ENCODE measurements at regions not wholly inside any gene's neighbourhood (a gene's known extent, or its start where the extent isn't known, plus 50 kb on each side); places are given as distances from the start of the nearest gene placed in this dataset.

DNA sequence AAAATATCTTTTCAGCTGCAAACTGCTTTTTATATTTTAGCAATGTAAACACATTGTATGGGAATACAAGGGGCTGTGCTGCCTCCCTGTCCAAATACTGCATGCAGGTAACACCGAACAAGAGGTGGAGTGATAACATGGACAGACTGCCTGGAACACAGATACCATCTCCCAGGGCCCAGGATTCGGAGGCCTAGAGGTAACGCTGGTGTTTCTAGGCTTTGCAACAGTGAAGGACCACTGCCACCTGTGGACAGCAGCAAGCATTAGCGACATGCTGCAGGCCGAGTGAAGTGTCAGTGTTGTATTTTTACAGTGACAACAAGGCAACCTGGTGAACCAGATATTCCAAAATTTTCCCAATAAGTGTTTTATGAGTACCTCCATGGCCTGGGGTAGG is 379.1 kb downstream of the DMRT2 start:
- no peak for DNase-seq (ENCODE audit: low read depth)

DNA sequence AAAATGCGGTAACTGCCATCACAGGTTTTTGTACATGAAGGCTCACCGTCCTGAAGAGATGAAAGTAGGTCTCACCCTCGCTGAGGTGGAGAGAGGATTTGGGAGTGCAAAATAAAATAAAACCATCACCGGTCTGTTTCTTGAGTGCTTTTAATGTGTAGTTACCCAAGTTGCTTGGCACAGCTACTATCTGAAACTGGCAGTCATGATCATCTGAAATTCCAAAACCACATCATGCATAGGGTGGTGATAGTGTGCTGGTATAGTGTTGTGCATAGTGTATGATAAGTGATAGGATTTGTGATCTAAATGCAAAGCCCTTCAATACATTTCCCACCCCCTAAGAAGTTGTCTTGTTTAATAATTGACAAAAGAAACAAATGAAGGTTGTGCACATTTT is 381.3 kb downstream of the DMRT2 start:
- no peak for DNase-seq (ENCODE audit: low read depth)

DNA sequence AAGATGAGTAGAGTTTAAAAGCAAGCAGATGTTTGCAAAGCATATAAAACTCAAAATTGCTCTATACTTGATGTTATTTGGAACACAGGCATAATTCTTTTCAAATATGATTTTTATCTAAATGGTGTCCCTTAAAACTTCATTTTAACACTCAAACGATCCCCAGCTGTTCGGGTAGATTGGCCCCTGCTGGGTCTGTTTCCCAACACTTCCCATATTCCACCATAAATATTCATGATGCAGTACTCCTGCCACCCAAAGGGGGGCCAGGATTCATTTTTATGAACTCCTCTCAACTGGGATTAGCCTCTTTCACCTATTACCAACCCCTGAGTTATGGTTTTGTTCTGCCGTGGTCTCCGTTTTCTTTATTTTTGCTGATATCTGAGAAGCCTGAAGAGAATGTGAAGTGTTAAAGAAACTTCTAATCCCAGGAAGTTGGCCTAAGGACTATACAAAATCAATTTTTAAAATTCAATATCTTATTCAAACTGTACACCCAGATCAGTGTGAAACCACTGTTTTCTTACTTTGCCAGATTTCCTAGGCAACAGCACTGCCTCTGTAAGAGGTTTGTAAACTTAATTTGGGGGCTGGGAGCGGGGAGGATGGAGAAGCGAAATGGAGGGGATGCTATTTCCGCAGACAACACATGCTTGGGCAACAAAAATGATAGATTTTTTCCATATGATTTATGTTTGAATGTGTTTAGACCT is 384.1 kb downstream of the DMRT2 start:
- DNase-seq (ENCODE audit: low read depth): no peak

DNA sequence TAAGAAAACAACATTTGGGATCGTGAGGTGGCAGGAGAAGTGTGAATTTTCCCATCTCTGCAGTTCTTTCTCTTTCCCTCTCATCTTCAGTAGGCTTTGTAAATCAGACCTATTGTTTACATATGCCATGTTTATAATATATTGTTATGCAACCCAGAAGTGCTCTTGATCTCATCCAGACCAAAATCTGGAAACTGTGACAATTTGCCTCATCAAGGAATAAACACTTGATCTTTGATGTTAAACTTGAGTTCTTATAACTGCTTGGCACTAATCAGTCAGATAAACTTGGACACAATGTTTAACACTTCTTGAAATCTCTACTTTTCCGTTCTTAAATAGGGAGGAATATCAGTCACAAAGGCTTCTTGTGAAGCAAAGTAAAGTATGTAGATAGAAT is 384.7 kb downstream of the DMRT2 start:
- DNase-seq (ENCODE audit: low read depth): no peak

DNA sequence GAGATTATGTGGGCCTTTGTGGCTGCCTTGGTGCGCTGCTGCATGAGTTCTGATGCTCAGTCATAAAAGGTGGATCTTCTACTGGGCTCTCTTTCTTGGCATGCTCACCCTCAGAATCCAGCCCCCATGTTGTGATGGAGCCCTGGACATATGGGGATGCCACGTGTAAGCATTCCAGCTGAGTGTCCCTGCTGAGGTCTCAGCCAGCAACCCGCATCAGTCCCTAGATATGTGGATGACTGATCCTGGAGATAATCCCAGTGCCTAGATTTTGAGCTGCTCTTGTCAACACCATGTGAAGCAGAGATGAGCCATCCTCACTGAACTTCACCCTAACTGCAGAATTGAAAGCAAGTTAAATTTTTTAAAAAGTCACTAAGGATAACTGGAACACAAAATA is 390.1 kb downstream of the DMRT2 start:
- DNase-seq (ENCODE audit: low read depth): no peak

DNA sequence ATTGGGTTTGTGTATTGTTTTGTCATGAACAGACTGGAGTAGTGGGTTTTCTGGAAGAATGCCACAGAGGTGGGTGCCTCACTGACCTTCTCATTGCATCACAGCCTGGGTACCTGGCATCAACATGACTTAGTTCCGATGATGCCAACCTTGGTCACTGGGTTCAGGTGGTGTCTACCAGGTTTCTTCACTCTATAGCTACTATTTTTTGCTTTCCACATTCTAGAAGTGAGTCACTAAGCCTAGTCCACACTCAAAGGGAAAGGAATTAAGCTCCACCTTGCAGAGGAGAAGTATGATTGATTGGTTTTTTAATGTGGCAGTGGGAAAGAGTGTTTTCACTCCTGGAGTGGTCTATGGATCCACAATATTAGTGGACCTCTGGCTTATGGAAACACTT is 391.9 kb downstream of the DMRT2 start:
- no peak for DNase-seq (ENCODE audit: low read depth)

DNA sequence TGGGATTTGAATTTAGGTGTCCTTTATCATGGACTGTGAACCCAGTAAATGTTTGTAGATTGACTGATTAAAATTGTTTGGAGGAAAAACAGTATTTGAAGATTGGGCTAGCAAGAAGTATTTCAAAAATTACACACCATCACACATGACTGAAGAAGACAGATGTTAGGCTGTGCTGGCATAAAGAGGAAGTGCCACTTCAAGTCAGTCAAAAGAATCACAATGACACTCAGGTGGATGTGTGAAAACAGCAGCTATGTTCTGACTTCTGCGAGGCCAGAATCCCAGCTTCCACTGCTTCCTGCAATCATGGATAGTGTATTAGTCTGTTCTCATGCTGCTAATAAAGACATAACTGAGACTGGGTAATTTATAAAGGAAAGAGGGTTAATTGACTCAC is 393.3 kb downstream of the DMRT2 start:
- DNase-seq (ENCODE audit: low read depth): no peak

DNA sequence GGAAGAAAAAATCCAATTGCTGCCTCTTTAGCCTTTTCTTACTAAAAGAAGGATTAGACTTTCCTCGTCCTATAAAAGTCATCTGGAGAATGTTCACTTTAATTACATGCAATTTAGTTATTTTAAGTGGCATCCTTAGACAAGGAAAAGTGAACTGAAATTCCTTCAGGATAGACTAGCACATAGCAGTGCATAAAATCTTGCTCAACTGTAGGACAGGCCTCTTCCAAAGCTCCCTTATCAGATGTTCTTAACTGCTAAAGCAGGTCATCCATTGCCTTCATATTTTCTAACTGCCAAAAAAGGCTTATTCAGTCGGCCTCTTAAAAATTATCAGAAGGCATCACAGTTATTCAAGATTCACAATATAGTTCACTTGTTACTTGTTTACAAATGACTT is 396.5 kb downstream of the DMRT2 start:
- no peak for DNase-seq (ENCODE audit: low read depth)

DNA sequence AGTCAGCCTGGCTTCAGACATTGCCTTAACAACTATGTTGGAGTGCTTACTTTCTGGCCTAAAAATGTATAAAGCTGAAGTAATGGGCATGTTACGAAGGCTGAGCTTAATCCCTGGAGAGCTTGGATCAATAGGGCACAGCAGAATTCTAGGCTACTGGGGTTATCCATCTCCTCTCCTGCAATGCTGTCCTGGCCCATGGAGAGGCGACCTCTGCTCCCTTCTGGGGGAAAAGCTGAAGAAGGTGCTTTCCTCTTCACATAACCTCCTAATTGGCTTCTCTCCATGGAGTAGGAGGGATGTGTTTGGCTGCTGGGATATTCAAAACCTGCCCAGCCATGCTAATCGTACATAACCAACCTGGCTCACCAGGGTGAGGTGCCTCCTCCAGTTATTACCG is 403.5 kb downstream of the DMRT2 start:
- DNase-seq (ENCODE audit: low read depth): no peak

DNA sequence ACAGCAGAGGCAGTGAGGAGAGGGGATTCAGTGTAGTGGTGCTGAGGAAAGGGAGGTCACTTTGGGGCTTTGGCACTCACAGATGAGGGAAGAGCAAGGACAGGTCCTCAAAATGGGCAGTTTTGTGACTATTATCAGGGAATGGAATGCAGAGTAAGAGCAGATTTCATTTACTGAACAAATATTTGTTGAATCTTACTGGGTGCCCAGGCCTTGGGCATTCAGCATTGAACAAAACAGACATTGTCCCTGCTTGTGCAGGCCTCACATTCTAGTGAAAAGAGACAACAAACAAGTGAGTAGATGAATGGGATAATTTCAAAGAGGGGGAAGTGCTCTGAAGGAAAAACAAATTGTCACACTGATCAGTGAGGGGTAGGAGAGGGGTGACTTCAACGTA is 404.1 kb downstream of the DMRT2 start:
- no peak for DNase-seq (ENCODE audit: low read depth)

DNA sequence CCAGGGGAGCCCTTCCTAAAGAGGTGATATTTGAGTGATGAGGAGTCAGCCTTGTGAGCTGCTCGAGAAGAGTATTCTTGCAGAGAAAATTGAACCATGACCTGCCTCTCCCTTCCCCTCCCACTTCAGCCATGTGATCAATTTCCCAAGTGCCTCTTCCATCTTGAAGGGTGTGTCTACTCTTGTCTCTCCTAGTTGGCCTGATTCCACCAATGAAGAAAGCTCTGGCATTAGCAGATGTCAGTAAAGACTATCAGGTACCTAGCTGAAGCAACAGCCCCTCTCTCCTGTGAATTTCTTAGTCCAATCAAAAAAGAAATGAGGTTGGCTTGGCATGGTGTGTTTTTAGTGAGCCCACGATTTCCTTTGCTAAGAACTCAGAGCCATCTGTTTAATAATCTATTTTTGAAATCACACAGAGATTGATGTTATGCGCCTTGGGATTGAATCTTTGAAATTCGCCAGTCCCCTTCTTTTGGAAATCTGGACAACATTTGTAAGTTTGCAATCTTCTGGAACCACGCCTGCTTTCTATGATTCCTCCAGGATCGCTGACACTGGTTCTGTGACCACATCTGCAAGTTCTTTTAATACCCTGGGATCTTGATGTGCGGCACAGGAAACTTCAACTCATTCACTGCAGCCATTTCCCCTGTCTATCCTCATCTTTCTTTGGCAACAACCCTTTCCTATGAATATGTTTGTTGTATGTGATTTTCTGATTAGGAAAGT is 404.6 kb downstream of the DMRT2 start:
- no peak for DNase-seq (ENCODE audit: low read depth)

DNA sequence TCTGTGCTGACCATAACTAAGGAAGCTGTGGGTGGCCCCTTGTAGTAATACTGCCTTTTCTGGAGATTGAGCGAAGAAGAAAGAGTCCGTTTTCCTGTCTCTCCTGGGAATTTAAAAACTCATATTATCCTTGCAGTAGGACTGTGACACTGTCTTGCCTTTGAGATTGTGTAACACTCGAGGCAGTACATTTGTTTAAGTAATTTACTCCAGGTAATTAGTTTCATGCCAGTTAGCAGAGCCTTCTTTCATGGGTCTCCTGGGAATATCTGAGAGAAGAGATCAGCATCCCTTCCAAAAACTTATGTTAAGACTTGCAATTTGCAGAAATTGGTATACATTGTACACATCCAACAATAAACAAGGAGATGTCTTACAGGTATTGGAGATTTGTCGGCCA is 405.6 kb downstream of the DMRT2 start:
- DNase-seq (ENCODE audit: low read depth): no peak

DNA sequence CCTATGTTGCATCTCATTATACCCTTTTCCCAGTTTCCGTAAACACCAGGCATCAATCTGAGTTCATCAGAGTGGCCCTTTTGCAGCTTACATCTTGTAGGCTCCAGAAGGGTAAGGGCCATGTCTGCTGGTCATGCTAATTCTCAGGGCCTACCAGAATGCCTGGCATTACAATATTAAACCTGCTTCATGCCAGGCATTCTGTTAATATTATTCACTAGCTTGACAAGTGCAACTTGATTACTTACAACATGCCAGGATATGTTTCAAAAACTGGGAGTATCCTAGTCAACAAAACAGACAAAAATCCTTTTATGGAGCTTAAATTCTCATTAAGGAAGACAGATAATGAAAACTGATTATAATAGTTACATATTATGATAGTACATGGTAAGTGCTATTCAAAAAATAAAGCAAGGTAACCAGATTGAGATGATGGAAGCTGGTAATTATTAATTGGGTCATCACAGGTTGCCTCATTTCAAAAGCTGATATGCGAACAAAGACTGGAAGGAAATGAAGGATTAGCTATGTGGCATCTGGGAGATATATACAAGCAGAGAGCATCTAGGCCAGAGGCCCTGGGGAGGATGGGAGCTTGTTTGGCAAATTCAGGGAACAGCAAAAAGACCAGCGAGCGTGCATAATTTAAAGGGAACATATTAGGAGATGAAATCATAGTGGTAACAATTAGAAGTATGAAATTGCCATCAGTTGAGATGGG is 406.3 kb downstream of the DMRT2 start:
- DNase-seq (ENCODE audit: low read depth): no peak

DNA sequence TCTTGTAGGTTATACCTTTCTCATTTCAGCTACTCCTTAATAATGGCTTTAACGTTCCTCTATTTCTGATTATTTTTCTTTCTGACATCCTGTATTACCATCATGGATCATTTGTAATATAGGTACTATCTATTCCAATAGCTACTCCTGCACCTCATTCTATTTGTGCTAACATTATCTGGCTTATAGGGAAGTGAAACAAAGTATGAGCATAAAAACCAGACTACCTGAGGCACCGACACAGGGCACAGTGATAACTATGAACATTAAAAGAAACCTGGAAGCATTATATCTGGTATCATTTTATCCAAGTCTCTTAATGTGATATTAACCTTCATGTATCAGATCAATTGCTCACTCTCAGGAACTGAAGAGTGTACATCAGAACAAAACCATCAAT is 407.3 kb downstream of the DMRT2 start:
- DNase-seq (ENCODE audit: low read depth): no peak

DNA sequence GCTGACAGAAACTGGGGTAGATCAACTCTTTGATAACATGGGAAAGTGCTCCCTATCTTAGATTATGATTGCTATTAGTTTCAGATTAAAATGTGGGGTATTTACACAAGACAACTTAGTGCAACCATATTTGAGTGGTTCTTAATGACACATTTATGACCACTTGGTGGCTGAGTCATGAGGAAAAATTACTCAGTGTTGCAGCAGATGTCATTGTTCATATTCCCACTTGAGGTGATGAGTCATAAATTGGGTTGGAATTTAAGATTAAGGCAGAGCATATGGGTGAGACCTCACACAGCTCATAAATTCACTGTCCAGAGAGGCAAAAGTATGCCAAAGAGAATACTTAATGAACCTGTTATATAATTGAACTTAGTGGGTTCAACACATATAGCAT is 408.3 kb downstream of the DMRT2 start:
- DNase-seq (ENCODE audit: low read depth): no peak

DNA sequence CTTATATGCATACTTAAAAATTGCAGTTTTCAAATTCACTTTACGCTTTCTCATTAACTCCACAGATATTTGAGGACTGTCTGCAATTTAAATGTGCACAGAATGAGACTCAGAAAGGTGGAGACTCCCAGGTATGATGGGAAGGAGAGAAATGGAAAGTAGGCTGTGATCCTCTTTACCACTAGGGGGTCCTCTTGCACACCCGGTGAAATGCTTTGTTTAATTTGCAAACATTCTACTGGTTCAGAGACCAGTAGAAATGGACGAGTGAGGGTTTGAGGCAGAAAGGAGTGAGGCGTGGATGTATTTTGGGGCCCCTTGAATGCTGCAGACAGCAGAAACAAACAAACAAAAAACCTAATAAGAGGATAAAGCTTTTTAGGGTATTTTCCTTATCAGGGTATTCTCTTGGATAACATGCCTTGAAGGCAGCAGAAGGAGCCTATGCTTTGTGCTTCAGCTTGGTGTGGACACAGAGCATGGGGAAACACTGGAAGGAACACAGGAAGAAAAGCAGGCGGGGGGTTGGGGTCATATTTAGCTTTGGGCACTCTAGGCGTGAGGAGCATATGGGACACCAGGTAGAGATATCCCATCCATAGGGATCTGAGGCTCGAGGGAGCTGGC is 410.1 kb downstream of the DMRT2 start:
- no peak for DNase-seq (ENCODE audit: low read depth)

DNA sequence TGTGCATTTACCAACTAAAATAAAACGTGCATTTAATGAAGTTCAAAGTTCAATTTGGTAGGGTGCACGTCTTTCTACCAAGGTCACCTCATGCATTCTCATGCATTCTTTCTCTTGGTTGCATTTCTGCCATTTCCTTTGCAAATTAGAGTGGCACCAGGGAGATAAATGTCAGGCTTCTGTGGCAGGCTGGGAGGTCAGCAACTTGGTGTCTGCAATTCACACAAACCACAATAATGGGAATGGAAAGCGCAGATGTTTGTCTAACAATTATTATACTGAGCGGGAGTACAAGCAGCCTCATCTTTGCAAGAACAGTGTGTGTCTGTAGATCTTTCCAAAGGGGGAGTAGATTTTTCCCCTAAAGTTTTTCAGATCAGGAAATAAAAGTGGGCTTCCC is 411.7 kb downstream of the DMRT2 start:
- no peak for DNase-seq (ENCODE audit: low read depth)

DNA sequence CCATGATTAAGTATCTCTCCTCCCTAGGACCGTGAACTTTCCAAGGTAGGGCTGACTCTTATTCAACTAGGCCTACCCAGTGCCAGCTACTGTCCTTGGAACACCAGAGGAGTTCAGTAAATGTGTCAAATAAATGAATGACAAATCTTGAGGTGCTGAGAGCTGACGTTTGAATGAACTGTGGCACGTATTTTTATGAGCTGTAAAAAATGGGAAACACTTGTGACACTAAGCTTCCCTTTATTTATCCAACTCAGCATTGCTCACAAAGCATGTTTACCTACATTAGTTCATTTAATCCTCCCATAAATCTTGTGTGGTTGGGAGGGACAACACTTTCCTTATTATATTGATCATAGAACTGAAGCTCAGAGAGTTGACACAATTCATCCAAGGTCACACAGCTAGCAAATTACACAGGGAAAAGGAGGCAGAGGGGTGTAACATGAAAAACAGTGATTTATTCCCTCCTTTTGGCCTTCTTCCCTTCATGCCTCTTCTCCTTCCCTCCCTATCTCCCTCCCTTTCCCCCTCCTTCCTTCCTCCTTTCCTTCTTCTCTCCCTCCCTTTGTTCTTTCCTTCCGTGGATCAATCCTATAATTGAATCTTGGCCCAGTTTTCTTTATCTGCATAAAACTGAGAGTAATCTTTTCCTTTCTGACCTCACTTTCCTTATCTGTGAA is 412.6 kb downstream of the DMRT2 start:
- DNase-seq (ENCODE audit: low read depth): no peak

DNA sequence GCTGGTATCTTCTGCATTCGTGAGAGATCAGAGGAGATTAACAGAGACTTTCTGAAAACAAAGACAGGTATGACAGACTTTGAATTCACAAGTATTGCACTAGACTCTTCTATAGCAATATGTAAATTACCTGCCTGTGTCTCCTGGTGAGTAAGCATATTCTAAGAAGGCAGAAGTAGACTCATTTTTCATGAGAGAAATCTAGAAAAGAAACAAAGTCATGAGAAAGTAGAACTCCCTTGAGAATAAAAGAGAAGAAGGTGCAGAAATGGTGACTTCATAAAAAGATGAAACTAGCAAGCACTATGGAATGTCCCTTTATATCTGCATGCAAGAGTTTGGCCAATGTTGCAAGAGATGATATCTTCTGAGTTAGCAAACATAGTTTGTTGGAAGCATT is 419.8 kb downstream of the DMRT2 start:
- DNase-seq (ENCODE audit: low read depth): no peak

DNA sequence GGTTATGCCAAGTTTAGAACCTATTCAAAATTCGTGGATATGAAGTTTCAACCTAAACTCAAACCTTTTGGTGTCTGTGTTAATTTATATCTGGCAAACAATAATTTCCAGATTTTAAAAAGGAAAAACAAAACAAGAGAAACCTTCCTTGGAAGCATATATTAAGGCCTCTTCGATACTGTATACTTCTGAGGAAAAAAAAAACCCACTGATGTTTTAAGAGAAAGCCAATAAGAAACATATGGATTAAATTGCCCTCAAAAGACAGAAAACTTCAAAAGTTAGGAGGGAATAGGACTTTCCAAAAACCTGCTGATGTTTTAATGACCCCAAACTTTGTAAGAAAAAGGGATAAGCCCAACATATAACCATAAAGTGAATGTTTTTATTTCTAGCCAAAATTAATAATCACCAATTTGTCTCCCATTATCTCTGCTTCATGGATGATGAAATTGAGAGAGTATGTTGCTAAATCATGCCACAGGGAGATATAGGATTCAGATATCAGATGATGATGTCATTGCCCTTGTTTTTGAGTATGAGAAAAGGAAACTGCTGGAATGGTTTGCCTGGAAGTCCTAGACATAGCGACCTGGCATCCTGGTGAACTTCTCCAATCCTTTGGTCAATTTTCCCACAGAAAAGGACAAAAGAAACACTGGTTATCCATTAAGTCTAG is 423.9 kb downstream of the DMRT2 start:
- DNase-seq (ENCODE audit: low read depth): no peak

DNA sequence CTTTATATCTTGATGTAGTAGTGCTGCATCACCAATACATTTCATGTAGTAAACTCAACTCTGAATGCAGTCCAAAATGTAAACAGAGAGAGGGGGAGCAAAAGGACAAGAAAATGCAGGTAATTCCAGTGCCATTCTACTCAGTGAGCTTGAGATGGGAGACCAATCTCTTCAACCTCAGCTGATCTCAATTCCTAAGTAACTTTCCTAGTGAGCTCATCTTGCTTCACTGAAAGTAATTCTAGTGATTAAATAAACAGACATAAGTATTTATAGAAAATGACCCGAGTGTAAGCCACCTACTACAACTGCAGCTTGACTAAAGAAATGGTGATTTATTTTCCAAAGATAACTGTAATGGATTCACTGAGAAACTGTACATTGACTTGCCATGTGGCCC is 424.5 kb downstream of the DMRT2 start:
- no peak for DNase-seq (ENCODE audit: low read depth)

Data from T follicular helper cell (primary cell).